Activated T-cell treated with anti-CD3 and anti-CD28 coated beads, Interleukin-2, amount 50 U/mL, for 48 hours (primary cell): ENCODE measurements at regions not wholly inside any gene's neighbourhood (a gene's known extent, or its start where the extent isn't known, plus 50 kb on each side); places are given as distances from the start of the nearest gene placed in this dataset.
"Not testable (repeated sequence)": the region's sequence is repeated elsewhere in the genome, so short reads cannot be mapped to it uniquely, and the experiment has no call there.

ENCODE experiments used
- DNase-seq, 2 experiments: peaks; one replicate each; pipeline ENCODE4 v3.0.0-alpha.2; 2020

- DNase-seq, result peak in 1 of 2 experiments; percentile 25
Observed at GRCh38 chr1:115179397-115180079, 90.2 kb upstream of the TSPAN2 start.

- no peak for DNase-seq
Observed at GRCh38 chr1:115176189-115176588, 86.9 kb upstream of the TSPAN2 start.

- DNase-seq, result no peak
Observed at GRCh38 chr1:115175596-115175995, 86.3 kb upstream of the TSPAN2 start.

- DNase-seq, result no peak
Observed at GRCh38 chr1:115173151-115173550, 83.8 kb upstream of the TSPAN2 start.

GRCh38 chr1:115172270-115172669, 83.0 kb upstream of the TSPAN2 start:
- no peak for DNase-seq

- DNase-seq, result no peak
Observed at GRCh38 chr1:115170961-115171392, 81.7 kb upstream of the TSPAN2 start.

GRCh38 chr1:115170377-115170776, 81.1 kb upstream of the TSPAN2 start:
- DNase-seq, result no peak

- DNase-seq, result no peak
Observed at GRCh38 chr1:115168026-115168425, 78.7 kb upstream of the TSPAN2 start.

- DNase-seq, result no peak
Observed at GRCh38 chr1:115166531-115167091, 77.3 kb upstream of the TSPAN2 start.

GRCh38 chr1:115165776-115166175, 76.5 kb upstream of the TSPAN2 start:
- DNase-seq, result no peak

GRCh38 chr1:115164940-115165705, 75.8 kb upstream of the TSPAN2 start:
- DNase-seq, result no peak

GRCh38 chr1:115164484-115164883, 75.2 kb upstream of the TSPAN2 start:
- DNase-seq, result no peak

GRCh38 chr1:115160728-115161127, 71.4 kb upstream of the TSPAN2 start:
- DNase-seq, result no peak

GRCh38 chr1:115159958-115160357, 70.7 kb upstream of the TSPAN2 start:
- DNase-seq, result no peak

GRCh38 chr1:115158181-115158580, 68.9 kb upstream of the TSPAN2 start:
- DNase-seq, result no peak

GRCh38 chr1:115156826-115157468, 67.6 kb upstream of the TSPAN2 start:
- DNase-seq, result no peak

- DNase-seq, result no peak
Observed at GRCh38 chr1:115153966-115154557, 64.8 kb upstream of the TSPAN2 start.

- not testable (repeated sequence) for DNase-seq
Observed at GRCh38 chr1:115147928-115148327, 58.6 kb upstream of the TSPAN2 start.

- no peak for DNase-seq
Observed at GRCh38 chr1:115145226-115145625, 55.9 kb upstream of the TSPAN2 start.

GRCh38 chr1:115144176-115144575, 54.9 kb upstream of the TSPAN2 start:
- no peak for DNase-seq

- no peak for DNase-seq
Observed at GRCh38 chr1:115142616-115143015, 53.3 kb upstream of the TSPAN2 start.

GRCh38 chr1:115141145-115141454, 51.8 kb upstream of the TSPAN2 start:
- no peak for DNase-seq

GRCh38 chr1:115140442-115141144, 51.3 kb upstream of the TSPAN2 start:
- no peak for DNase-seq
